ENCODE measurements at regions not wholly inside any gene's neighbourhood (a gene's known extent, or its start where the extent isn't known, plus 50 kb on each side); places are given as distances from the start of the nearest gene placed in this dataset.

- WGBS, 2 donors, result 73 to 74% methylated on average over 3 of the region's 3 CpGs
- DNase-seq (ENCODE audit: low spot score in 2 of 2), result no peak
- intact Hi-C loops (cut with DNase I; ENCODE audit: low total_unique reads), result no loop called here
- no peak overlapping the region for H3K4me3 ChIP-seq (ENCODE audit: low read depth, poor library complexity, severe bottlenecking)
- no peak for TF ChIP-seq POLR2A (IDR thresholded peaks at IDR 0.05)
- no peak for TF ChIP-seq CTCF (IDR thresholded peaks at IDR 0.05)
Observed at GRCh38 chr7:41821521-41822213, 118.8 kb upstream of the INHBA start.

GRCh38 chr7:41820111-41820671, 117.3 kb upstream of the INHBA start:
- H3K4me3 ChIP-seq (ENCODE audit: low read depth, poor library complexity, severe bottlenecking), result no peak overlapping the region
- no peak for DNase-seq (ENCODE audit: low spot score in 2 of 2)
- TF ChIP-seq CTCF (IDR thresholded peaks at IDR 0.05) (no peak), POLR2A (IDR thresholded peaks at IDR 0.05) (no peak)
- intact Hi-C loops (cut with DNase I; ENCODE audit: low total_unique reads), result no loop called here
- WGBS, 2 donors, result 83 to 85% methylated on average over 2 of the region's 2 CpGs

- H3K4me3 ChIP-seq (ENCODE audit: low read depth, poor library complexity, severe bottlenecking), result no peak overlapping the region
- intact Hi-C loops (cut with DNase I; ENCODE audit: low total_unique reads), result no loop called here
- TF ChIP-seq CTCF (IDR thresholded peaks at IDR 0.05) (no peak), POLR2A (IDR thresholded peaks at IDR 0.05) (no peak)
- 86 to 94% methylated on average over 1 of the region's 1 CpG for WGBS, 2 donors
- no peak for DNase-seq (ENCODE audit: low spot score in 2 of 2)
Observed at GRCh38 chr7:41819645-41820044, 116.8 kb upstream of the INHBA start.

- DNase-seq (ENCODE audit: low spot score in 2 of 2), result no peak
- WGBS, 2 donors, result 63 to 65% methylated on average over 1 of the region's 1 CpG
- intact Hi-C loops (cut with DNase I; ENCODE audit: low total_unique reads), result no loop called here
- no peak overlapping the region for H3K4me3 ChIP-seq (ENCODE audit: low read depth, poor library complexity, severe bottlenecking)
- no peak for TF ChIP-seq CTCF (IDR thresholded peaks at IDR 0.05)
- no peak for TF ChIP-seq POLR2A (IDR thresholded peaks at IDR 0.05)
Observed at GRCh38 chr7:41818765-41819398, 116.0 kb upstream of the INHBA start.

- WGBS, 2 donors, result 81 to 92% methylated on average over 2 of the region's 2 CpGs
- no peak for TF ChIP-seq CTCF (IDR thresholded peaks at IDR 0.05)
- no peak for TF ChIP-seq POLR2A (IDR thresholded peaks at IDR 0.05)
Observed at GRCh38 chr7:41817386-41817785, 114.5 kb upstream of the INHBA start.

More at GRCh38 chr7:41817386-41817785, 114.5 kb upstream of the INHBA start:
- intact Hi-C loops (cut with DNase I; ENCODE audit: low total_unique reads), result no loop called here
- no peak overlapping the region for H3K4me3 ChIP-seq (ENCODE audit: low read depth, poor library complexity, severe bottlenecking)
- no peak for DNase-seq (ENCODE audit: low spot score in 2 of 2)

Measured in lower leg skin (tissue), 4 donors.